ENCODE measurements at regions not wholly inside any gene's neighbourhood (a gene's known extent, or its start where the extent isn't known, plus 50 kb on each side); places are given as distances from the start of the nearest gene placed in this dataset.

DNA sequence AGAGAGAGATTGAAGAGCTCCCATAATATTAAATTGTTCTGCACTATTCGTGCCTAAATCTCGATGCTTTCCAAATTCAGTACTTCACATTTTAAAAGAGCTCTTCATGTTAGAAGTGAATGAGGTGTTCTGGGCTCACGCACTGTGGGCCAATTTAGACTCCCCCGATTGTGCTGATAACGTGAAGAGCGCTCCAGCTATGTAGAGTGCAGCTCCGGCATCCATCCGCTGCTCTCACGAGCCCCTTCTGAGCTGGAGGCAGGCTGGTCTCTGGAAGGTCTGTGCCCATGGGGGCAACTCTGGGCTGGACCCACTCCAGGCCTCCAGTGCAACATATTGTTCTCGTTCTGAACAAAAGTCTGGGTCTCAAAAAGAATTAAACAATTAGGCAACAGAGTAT is 692.6 kb downstream of the VRK1 start:
- Histone ChIP-seq H3K4me1 (ENCODE audit: control insufficient read depth, insufficient read depth, low read length) (no peaks in the 10 kb centered on the region), H3K27ac (ENCODE audit: extremely low read depth, low read depth, low read length) (no peak overlapping the region), H3K4me3 (ENCODE audit: low read depth, low read length) (no peak overlapping the region), H3K36me3 (ENCODE audit: control insufficient read depth in 2 of 2, insufficient read depth in 1 of 2, low read length in 2 of 2) (no peaks in the 10 kb centered on the region), H3K9me3 (ENCODE audit: control insufficient read depth, insufficient read depth, low read depth, low read length) (no peaks in the 10 kb centered on the region)
- POLR2A ChIA-PET = no interaction called here
- CTCF ChIA-PET = no interaction called here
- TF ChIP-seq, protein P1, sequence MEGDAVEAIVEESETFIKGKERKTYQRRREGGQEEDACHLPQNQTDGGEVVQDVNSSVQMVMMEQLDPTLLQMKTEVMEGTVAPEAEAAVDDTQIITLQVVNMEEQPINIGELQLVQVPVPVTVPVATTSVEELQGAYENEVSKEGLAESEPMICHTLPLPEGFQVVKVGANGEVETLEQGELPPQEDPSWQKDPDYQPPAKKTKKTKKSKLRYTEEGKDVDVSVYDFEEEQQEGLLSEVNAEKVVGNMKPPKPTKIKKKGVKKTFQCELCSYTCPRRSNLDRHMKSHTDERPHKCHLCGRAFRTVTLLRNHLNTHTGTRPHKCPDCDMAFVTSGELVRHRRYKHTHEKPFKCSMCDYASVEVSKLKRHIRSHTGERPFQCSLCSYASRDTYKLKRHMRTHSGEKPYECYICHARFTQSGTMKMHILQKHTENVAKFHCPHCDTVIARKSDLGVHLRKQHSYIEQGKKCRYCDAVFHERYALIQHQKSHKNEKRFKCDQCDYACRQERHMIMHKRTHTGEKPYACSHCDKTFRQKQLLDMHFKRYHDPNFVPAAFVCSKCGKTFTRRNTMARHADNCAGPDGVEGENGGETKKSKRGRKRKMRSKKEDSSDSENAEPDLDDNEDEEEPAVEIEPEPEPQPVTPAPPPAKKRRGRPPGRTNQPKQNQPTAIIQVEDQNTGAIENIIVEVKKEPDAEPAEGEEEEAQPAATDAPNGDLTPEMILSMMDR (tag by site-specific recombination; IDR thresholded peaks at IDR 0.05) = no peak
- TF ChIP-seq ZNF391 (tag by site-specific recombination; IDR thresholded peaks at IDR 0.05; ENCODE audit: borderline replicate concordance, low read depth) (no peak), MYNN (tag by site-specific recombination; IDR thresholded peaks at IDR 0.05; ENCODE audit: borderline replicate concordance) (no peak), ZBTB48 (tag by site-specific recombination; IDR thresholded peaks at IDR 0.05) (no peak), BCL11A (tag by site-specific recombination; IDR thresholded peaks at IDR 0.05; ENCODE audit: low read depth) (no peak), SCRT1 (tag by site-specific recombination; IDR thresholded peaks at IDR 0.05; ENCODE audit: borderline replicate concordance) (no peak), ZNF488 (tag by site-specific recombination; IDR thresholded peaks at IDR 0.05) (no peak)
- TF ChIP-seq, protein P2, sequence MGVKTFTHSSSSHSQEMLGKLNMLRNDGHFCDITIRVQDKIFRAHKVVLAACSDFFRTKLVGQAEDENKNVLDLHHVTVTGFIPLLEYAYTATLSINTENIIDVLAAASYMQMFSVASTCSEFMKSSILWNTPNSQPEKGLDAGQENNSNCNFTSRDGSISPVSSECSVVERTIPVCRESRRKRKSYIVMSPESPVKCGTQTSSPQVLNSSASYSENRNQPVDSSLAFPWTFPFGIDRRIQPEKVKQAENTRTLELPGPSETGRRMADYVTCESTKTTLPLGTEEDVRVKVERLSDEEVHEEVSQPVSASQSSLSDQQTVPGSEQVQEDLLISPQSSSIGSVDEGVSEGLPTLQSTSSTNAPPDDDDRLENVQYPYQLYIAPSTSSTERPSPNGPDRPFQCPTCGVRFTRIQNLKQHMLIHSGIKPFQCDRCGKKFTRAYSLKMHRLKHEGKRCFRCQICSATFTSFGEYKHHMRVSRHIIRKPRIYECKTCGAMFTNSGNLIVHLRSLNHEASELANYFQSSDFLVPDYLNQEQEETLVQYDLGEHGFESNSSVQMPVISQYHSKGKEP (tag by site-specific recombination; IDR thresholded peaks at IDR 0.05) = no peak

- Histone ChIP-seq H3K27ac (ENCODE audit: extremely low read depth, low read depth, low read length) (no peak overlapping the region), H3K4me1 (ENCODE audit: control insufficient read depth, insufficient read depth, low read length) (no peaks in the 10 kb centered on the region), H3K36me3 (ENCODE audit: control insufficient read depth in 2 of 2, insufficient read depth in 1 of 2, low read length in 2 of 2) (no peaks in the 10 kb centered on the region), H3K4me3 (ENCODE audit: low read depth, low read length) (no peak overlapping the region), H3K9me3 (ENCODE audit: control insufficient read depth, insufficient read depth, low read depth, low read length) (no peaks in the 10 kb centered on the region)
- ChIA-PET POLR2A (no interaction called here), CTCF (no interaction called here)
- TF ChIP-seq ZNF677 (tag by site-specific recombination; IDR thresholded peaks at IDR 0.05) (no peak), ZFP41 (tag by site-specific recombination; IDR thresholded peaks at IDR 0.05; ENCODE audit: borderline replicate concordance) (no peak), ZNF624 (tag by site-specific recombination; IDR thresholded peaks at IDR 0.05) (no peak), ZNF169 (tag by site-specific recombination; IDR thresholded peaks at IDR 0.05) (no peak), SETDB1 (IDR thresholded peaks at IDR 0.05; ENCODE audit: insufficient read length, low read length) (no peak), PRDM4 (tag by site-specific recombination; IDR thresholded peaks at IDR 0.05) (no peak), ATF2 (tag by site-specific recombination; IDR thresholded peaks at IDR 0.05; ENCODE audit: low read depth) (no peak), OSR2 (tag by site-specific recombination; IDR thresholded peaks at IDR 0.05) (no peak), ZNF366 (tag by site-specific recombination; conservative IDR thresholded peaks at IDR 0.05) (no peak), ZNF433 (tag by site-specific recombination; IDR thresholded peaks at IDR 0.05; ENCODE audit: low read depth) (no peak), YY1 (tag by site-specific recombination; IDR thresholded peaks at IDR 0.05) (no peak), ZEB2 (tag by site-specific recombination; IDR thresholded peaks at IDR 0.05) (no peak), ZNF184 (tag by site-specific recombination; IDR thresholded peaks at IDR 0.05) (no peak)
- TF ChIP-seq, protein P3, sequence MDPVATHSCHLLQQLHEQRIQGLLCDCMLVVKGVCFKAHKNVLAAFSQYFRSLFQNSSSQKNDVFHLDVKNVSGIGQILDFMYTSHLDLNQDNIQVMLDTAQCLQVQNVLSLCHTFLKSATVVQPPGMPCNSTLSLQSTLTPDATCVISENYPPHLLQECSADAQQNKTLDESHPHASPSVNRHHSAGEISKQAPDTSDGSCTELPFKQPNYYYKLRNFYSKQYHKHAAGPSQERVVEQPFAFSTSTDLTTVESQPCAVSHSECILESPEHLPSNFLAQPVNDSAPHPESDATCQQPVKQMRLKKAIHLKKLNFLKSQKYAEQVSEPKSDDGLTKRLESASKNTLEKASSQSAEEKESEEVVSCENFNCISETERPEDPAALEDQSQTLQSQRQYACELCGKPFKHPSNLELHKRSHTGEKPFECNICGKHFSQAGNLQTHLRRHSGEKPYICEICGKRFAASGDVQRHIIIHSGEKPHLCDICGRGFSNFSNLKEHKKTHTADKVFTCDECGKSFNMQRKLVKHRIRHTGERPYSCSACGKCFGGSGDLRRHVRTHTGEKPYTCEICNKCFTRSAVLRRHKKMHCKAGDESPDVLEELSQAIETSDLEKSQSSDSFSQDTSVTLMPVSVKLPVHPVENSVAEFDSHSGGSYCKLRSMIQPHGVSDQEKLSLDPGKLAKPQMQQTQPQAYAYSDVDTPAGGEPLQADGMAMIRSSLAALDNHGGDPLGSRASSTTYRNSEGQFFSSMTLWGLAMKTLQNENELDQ (tag by site-specific recombination; IDR thresholded peaks at IDR 0.05; ENCODE audit: low read depth) = no peak
These were observed 693.4 kb downstream of the VRK1 start for GRCh38 chr14:97490521-97491070.
